Ectodermal cell (in vitro differentiated cells): ENCODE measurements at regions not wholly inside any gene's neighbourhood (a gene's known extent, or its start where the extent isn't known, plus 50 kb on each side); places are given as distances from the start of the nearest gene placed in this dataset.

ENCODE experiments used
- H3K27ac ChIP-seq: 2 replicates; pipeline ENCODE4 v1.7.0; 2013; ENCODE audit warnings: mild to moderate bottlenecking, low read depth, low read length; ENCODE audit not compliant: insufficient read depth, poor library complexity, severe bottlenecking
- H3K27me3 ChIP-seq: 2 replicates; pipeline ENCODE4 v1.7.0; 2013; ENCODE audit warnings: mild to moderate bottlenecking, low read length; ENCODE audit not compliant: insufficient read depth, control insufficient read depth, poor library complexity, severe bottlenecking
- H3K36me3 ChIP-seq: one replicate; pipeline ENCODE4 v1.7.0; 2013; ENCODE audit warnings: low read length; ENCODE audit not compliant: control insufficient read depth, insufficient read depth
- H3K4me1 ChIP-seq: one replicate; pipeline ENCODE4 v1.7.0; 2013; ENCODE audit warnings: low read length; ENCODE audit not compliant: control insufficient read depth, insufficient read depth
- H3K4me3 ChIP-seq: 2 replicates; pipeline ENCODE4 v1.7.0; 2013; ENCODE audit warnings: low read depth, low read length, control low read depth; ENCODE audit not compliant: insufficient read depth
- H3K9me3 ChIP-seq: 2 replicates; pipeline ENCODE4 v1.7.0; 2013; ENCODE audit warnings: mild to moderate bottlenecking, low read length, moderate library complexity; ENCODE audit not compliant: control insufficient read depth
- WGBS, 2 experiments: methylation state at CpG; one replicate each; pipeline ENCODE4 v1.1.7; 2013; ENCODE audit warnings: missing lambda C conversion rate in 2 of 2; 5-methylcytosine and 5-hydroxymethylcytosine counted together

DNA sequence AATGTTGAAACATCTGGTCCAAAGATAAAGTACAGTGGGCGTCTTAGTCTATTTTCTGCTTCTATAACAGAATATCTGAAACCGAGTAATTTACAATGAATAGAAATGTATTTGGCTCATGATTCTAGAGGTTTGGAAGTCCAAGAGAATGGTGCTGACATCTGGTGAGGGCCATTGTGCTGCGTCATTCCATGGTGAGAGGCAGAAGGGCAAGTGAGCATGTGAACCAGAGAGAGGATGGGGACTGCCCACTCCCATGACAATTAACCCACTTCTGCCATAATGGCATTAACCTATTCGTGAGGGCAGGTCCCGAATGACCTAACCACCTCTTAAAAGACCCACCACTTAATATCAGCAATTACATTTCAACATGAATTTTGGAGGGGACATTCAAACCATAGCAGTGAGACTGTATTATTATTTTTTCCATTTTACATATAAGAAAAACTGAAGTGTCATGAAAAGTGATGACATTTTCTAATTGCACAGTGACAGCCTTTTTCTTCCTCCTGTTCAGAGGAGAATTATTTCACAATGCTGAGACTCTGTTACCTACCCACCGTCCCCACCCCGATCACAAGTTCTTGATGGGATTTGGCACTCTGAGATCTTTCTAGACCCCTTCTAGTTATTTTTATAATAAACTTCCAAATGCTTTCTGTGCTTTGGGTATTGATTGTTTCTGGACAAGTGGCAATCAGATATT is 238.8 kb downstream of the RPLP1 start:
- H3K27ac ChIP-seq: no peak overlapping the region
- H3K36me3 ChIP-seq: no peaks in the 10 kb centered on the region
- no peaks in the 10 kb centered on the region for H3K9me3 ChIP-seq
- no peaks in the 10 kb centered on the region for H3K4me1 ChIP-seq
- 85 to 91% methylated on average over 7 of the region's 7 CpGs for whole genome bisulfite sequencing, 2 experiments
- H3K27me3 ChIP-seq: no peaks in the 10 kb centered on the region
- no peak overlapping the region for H3K4me3 ChIP-seq

DNA sequence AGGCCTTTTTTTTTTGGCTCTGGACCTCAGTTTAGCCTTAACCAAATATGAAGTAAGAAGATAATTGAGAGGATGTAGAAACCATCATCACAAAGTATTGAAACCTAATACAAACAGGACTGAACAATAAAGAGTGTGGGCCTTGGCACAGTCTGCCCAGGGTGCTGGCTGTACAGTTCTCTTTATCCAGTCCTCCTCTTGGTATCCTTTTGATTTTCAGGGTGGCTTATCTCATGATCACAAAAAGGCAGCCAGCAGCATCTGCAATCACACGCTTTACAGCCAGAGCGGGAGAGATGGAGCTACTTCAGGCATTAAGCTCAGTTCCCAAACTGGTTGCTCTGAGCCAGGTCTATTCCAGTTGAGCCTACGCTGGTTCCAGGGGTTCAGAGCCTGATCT is 239.7 kb downstream of the RPLP1 start:
- 92 to 98% methylated on average over 3 of the region's 3 CpGs for WGBS, 2 experiments
- peaks cover 5% of the 10 kb centered on the region for H3K4me1 ChIP-seq
- H3K27me3 ChIP-seq: no peaks in the 10 kb centered on the region
- H3K36me3 ChIP-seq: no peaks in the 10 kb centered on the region
- H3K27ac ChIP-seq: no peak overlapping the region
- no peak overlapping the region for H3K4me3 ChIP-seq
- H3K9me3 ChIP-seq: no peaks in the 10 kb centered on the region

GRCh38 chr15:69693059-69693458 is 240.4 kb downstream of the RPLP1 start:
- WGBS, 2 experiments: 88 to 95% methylated on average over 4 of the region's 4 CpGs

GRCh38 chr15:69696946-69697345 is 244.3 kb downstream of the RPLP1 start:
- Histone ChIP-seq H3K4me1 (peaks cover 5% of the 10 kb centered on the region), H3K27me3 (no peaks in the 10 kb centered on the region)
- WGBS, 2 experiments: 71% methylated on average over 3 of the region's 3 CpGs

More at GRCh38 chr15:69693059-69693458, 240.4 kb downstream of the RPLP1 start:
- H3K4me3 ChIP-seq: no peak overlapping the region
- peaks cover 5% of the 10 kb centered on the region for H3K4me1 ChIP-seq
- no peaks in the 10 kb centered on the region for H3K9me3 ChIP-seq
- no peak overlapping the region for H3K27ac ChIP-seq
- H3K27me3 ChIP-seq: no peaks in the 10 kb centered on the region
- H3K36me3 ChIP-seq: no peaks in the 10 kb centered on the region

GRCh38 chr15:69697916-69698315 is 245.3 kb downstream of the RPLP1 start:
- Histone ChIP-seq H3K9me3 (no peaks in the 10 kb centered on the region), H3K4me3 (no peak overlapping the region), H3K27me3 (no peaks in the 10 kb centered on the region), H3K4me1 (peaks cover 5% of the 10 kb centered on the region), H3K36me3 (no peaks in the 10 kb centered on the region), H3K27ac (no peak overlapping the region)
- WGBS, 2 experiments: 89 to 92% methylated on average over 3 of the region's 3 CpGs

More at GRCh38 chr15:69696946-69697345, 244.3 kb downstream of the RPLP1 start:
- H3K9me3 ChIP-seq: no peaks in the 10 kb centered on the region
- H3K36me3 ChIP-seq: no peaks in the 10 kb centered on the region
- no peak overlapping the region for H3K27ac ChIP-seq
- H3K4me3 ChIP-seq: no peak overlapping the region

DNA sequence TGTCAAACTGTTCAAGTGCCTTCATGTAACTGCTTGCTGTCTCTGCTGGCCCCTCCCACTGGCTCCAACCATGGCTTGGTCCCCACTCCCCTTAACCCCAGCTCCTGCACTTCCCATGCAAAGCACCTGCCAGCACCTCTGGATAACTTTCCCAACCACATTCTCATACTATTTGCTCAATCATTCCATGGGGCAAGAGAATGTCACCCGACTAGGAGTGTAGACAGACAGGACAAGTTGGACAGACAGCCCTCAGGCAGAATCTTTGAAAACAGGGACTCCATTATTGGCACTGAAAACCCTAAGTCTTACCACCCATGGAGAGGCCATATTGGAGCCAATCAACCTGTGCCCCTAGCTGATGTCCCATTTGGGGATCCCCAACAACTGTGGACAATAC is 246.5 kb downstream of the RPLP1 start:
- Histone ChIP-seq H3K9me3 (peaks cover 3% of the 10 kb centered on the region), H3K4me1 (peaks cover 5% of the 10 kb centered on the region), H3K27me3 (no peaks in the 10 kb centered on the region), H3K4me3 (no peak overlapping the region), H3K36me3 (no peaks in the 10 kb centered on the region), H3K27ac (no peak overlapping the region)
- WGBS, 2 experiments: 80 to 98% methylated on average over 1 of the region's 1 CpG

GRCh38 chr15:69700380-69700779 is 247.8 kb downstream of the RPLP1 start:
- Histone ChIP-seq H3K4me3 (no peak overlapping the region), H3K4me1 (peaks cover 5% of the 10 kb centered on the region), H3K36me3 (no peaks in the 10 kb centered on the region), H3K27ac (no peak overlapping the region), H3K27me3 (no peaks in the 10 kb centered on the region), H3K9me3 (peaks cover 3% of the 10 kb centered on the region)
- WGBS, 2 experiments: 98% methylated on average over 3 of the region's 3 CpGs

GRCh38 chr15:69701198-69701597 is 248.6 kb downstream of the RPLP1 start:
- 91 to 98% methylated on average over 3 of the region's 3 CpGs for WGBS, 2 experiments
- Histone ChIP-seq H3K4me3 (no peak overlapping the region), H3K4me1 (peaks cover 5% of the 10 kb centered on the region), H3K27ac (no peak overlapping the region), H3K36me3 (no peaks in the 10 kb centered on the region), H3K9me3 (peaks cover 3% of the 10 kb centered on the region), H3K27me3 (no peaks in the 10 kb centered on the region)

DNA sequence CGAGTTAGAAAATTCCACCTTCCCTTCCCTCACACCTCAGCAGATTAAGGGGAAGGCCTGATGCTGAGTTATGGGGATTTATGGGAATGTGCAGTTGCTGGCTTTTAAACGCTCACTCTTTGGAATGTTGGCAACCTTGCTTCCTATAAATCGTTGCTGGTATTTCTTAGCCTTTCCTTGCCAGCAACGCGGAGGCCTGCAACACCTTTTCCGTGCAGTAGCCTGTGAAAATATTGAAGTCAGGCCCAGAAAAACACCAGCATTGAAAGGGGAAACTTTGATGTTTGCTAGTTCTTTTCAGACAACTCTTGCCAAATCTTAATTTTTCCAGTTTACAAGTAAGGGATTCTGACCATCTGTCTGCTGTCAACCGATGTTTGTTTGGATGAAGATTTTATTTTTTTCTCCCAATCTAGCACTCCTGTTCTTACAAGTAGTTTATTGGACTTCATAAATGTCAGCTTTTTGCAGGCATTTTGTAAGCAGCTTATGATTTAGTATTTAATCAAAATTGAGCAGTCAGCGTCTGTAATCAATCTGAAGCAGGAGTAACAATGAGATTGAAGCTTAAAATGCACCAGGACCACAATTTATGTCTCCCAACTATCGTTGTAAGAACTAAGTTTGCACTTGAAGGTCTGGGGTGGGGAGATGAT is 251.0 kb downstream of the RPLP1 start:
- Histone ChIP-seq H3K4me3 (no peak overlapping the region), H3K27me3 (no peaks in the 10 kb centered on the region), H3K36me3 (no peaks in the 10 kb centered on the region), H3K9me3 (peaks cover 3% of the 10 kb centered on the region), H3K27ac (no peak overlapping the region), H3K4me1 (no peaks in the 10 kb centered on the region)
- WGBS, 2 experiments: 96% methylated on average over 7 to 8 of the region's 9 CpGs

- H3K36me3 ChIP-seq: no peaks in the 10 kb centered on the region
- no peaks in the 10 kb centered on the region for H3K4me1 ChIP-seq
- peaks cover 3% of the 10 kb centered on the region for H3K9me3 ChIP-seq
- WGBS, 2 experiments: 94 to 95% methylated on average over 3 of the region's 3 CpGs
- no peaks in the 10 kb centered on the region for H3K27me3 ChIP-seq
- H3K27ac ChIP-seq: no peak overlapping the region
- H3K4me3 ChIP-seq: no peak overlapping the region
Observed at GRCh38 chr15:69704229-69704628, 251.6 kb downstream of the RPLP1 start.
